HG03135 (cell line): ENCODE measurements at regions not wholly inside any gene's neighbourhood (a gene's known extent, or its start where the extent isn't known, plus 50 kb on each side); places are given as distances from the start of the nearest gene placed in this dataset.

Source experiments
- ATAC-seq: cut with Tn5 transposase; IDR thresholded peaks from one replicate; pipeline ENCODE4 v1.9.1; 2021; ENCODE audit warnings: mild to moderate bottlenecking, moderate library complexity; ENCODE audit not compliant: unreplicated experiment

GRCh38 chr4:23207059-23207458, 514.3 kb downstream of the GBA3 start:
- ATAC-seq = no peak

DNA sequence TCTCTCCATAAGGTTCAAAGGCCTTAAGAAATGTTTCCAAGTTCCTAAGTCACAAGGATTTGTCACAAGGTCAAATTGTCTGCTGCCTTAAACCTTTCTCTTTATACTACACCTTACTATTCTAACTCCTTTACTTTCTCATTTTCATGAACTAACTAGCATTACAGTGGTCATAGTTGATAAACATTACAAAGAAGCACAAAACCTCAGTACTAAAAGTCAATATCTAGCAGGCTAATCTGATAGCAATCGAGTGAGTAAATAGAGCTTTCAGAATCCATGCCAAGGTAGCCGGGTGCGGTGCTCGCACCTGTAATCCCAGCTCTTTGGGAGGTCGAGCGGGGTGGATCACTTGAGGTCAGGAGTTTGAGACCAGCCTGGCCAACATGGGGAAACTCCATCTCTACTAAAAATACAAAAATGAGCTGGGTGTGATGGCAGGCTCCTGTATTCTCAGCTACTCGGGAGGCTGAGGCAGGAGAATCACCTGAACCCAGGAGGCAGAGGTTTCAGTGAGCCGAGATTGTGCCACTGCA, 510.0 kb downstream of the GBA3 start:
- ATAC-seq = no peak

- ATAC-seq = no peak
Measured at GRCh38 chr4:23194751-23195150, 502.0 kb downstream of the GBA3 start.

DNA sequence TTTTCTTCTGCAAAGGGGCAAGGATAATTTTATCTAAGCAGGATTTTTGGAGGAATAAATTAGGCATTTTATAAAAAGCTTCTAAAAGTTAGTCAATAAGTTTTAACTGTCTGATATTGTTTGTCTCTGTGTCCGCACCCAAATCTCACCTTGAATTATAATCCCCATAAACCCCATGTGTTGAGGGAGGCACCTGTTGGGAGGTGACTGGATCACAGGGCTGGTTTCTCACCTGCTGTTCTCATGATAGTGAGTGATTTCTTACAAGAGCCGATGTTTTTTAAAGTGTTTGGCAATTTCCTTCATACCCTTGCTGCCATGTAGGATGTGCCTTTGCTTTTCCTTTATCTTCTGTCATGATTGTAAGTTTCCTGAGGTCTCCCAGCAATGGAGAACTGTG, 481.4 kb downstream of the GBA3 start:
- ATAC-seq = no peak

GRCh38 chr4:23171976-23172375, 479.2 kb downstream of the GBA3 start:
- ATAC-seq = no peak

GRCh38 chr4:23169608-23170311, 477.0 kb downstream of the GBA3 start:
- no peak for ATAC-seq

GRCh38 chr4:23166919-23167318, 474.2 kb downstream of the GBA3 start:
- no peak for ATAC-seq

DNA sequence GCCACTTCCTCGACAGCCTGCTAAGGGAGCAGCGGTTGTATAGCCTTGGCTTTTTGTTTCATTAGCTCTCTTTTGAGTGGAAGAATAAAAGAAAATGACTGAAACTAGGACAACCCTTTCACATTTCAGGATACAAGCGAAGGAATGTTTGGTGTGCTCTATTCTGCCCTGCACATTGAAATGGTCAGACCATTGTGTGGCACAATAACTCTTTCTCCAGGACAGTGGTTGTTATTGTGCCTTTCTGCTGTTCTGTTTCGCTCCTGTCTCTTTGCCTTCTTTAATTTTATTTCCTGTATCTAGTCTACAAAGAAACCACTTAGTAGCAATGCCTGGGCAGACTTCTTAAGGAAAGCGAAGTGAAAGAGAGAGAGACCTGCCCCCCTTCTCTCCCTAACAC, 473.7 kb downstream of the GBA3 start:
- no peak for ATAC-seq

- ATAC-seq = no peak
Measured at GRCh38 chr4:23165669-23166068, 472.9 kb downstream of the GBA3 start.

GRCh38 chr4:23163647-23164436, 471.1 kb downstream of the GBA3 start:
- ATAC-seq = no peak

DNA sequence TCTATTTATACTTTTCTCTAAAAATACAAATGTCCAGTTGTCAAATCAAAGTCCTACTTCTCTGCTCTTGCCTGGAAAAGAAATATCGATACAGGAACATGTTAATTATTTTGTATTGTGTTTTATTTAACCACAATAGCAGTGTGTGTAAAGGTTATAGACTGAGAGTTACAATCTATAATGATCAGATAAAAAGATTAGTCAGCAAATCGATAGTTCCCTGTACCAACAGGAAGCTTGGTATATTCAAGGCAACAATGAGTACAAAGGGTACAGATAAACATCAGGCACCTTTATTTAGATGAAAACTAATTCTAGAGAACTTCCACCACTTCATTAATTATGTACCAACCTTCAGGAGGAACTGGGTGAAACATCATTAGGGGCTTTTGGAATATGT, 469.5 kb downstream of the GBA3 start:
- no peak for ATAC-seq

DNA sequence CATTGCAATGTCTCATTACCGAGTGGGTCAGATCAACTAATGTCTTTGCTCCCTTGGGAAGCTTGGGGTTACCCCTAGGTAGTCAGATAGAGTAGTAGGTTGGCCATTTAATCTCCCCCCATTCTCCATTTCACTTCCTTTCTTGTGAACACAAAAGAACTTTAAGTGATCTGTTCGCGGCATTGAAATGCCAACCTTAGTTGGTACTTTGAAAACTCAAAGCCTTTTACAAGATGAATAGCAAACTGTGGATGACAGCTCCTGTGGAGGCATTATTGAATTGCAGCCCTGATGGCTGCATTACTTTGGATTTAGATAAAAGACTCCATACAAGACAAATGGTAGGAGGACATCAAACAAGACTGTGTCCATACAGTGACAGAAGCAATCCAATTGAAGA, 469.1 kb downstream of the GBA3 start:
- ATAC-seq = no peak

- no peak for ATAC-seq
Measured at GRCh38 chr4:23153076-23153475, 460.3 kb downstream of the GBA3 start.

GRCh38 chr4:23149815-23150214, 457.1 kb downstream of the GBA3 start:
- no peak for ATAC-seq

- ATAC-seq = no peak
Measured at GRCh38 chr4:23144707-23145106, 452.0 kb downstream of the GBA3 start.

DNA sequence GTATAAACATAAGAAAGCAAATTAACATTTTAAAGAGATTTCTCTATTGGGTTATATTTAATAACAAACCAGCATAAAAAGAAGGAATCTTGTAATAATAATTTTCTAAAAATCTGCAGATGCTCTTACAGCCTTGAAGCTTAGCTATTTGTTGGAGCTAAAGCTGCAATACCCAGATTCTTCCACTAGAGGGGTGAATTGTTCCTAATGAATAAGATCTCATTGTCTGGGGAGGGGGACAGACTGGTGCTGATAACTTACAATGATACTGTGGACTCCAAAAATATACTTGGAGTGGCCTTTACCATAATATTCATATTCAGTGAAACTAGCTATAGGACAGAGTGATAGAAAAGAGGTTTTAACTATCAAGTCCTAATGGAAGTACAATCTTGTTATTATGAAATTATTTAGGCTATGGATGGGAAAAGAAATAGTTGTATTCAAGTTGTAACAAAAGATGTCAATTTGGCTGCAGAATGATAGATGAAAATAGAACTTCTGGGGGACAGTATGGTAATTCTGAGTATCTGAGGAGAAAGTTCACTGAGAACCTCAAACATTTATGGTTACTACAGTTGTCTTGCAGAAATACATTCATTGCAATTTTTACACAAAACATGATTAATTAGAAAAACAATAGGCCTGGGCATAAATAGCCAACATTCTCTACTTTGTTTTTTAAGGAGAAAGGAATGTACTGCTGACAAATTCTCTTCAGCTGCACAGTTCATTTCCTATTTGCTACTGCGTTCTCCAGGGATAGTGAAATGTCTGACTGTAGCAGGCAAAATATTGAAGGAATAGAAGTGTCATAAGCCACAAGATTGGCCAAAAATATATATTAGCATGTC, 443.3 kb downstream of the GBA3 start:
- no peak for ATAC-seq

DNA sequence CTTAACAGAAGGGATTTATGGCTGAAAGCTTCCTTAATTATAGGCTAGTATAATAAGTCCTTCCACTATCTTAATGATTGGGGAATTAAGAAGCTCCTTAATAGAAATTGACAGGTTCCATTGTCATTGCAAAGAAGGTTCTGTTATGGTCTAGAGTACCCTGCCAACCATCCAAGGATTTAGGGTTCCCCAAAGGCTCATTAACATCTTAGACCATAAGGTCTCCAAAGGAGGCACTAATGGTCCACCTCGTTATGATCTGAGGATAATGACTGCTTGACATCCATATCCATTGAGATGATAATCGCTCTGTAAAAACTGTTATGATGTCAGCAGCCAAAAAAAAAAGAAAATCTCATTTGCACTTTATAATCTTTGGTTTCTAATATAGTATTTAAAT, 441.6 kb downstream of the GBA3 start:
- no peak for ATAC-seq

DNA sequence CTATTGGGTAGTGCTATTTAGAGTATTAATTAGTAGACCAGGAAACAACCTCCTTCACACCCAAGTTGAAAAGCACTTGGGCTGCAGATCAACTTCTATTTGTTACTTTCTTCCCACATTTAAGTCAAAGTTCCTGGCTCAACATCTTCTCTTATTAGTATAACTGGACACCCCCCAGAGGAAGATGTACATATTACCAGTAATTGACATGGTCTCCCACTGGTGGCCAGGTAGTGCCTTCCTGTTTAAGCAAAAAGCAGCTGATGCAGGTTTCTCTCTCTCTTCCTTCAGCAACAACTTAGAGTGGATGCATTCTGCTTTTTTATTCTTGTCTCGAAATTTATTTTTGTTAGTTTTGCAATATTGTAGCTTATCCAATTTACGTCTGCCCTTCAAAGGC, 438.1 kb downstream of the GBA3 start:
- no peak for ATAC-seq

- no peak for ATAC-seq
Measured at GRCh38 chr4:23125118-23125517, 432.4 kb downstream of the GBA3 start.

DNA sequence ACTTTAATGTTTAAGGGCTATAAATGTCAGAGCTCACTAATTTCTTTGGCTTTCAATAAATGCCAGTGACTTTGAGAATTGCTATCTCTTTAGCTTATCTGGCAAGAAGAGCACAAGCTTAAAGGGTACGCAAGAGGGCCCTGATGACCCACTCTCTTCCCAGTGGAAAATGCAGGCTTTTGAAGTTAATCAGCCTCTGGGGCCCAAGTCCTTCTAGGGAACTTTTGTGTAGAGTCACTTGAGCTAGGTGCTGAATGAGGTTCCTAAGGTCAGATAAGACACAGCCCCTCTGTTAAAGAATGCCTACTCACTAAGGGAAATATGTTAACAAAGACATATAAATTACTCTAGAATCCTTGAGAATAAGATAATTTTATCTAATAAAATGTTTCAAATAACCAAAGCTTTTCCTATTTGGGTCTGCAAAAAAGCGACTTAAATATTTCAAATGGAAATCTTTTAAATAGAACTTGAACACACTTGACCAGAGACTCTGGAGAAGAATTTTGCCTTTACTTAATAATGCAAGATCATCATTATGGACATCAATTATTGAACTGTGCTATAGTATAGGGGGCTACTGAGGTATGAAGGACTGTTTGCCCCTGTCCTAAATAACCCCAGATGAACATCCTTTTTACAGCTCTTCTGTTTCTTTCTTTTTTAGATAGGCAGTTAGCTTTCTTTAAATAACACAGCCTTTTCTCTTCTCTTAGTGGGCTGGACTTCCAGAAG, 430.1 kb downstream of the GBA3 start:
- ATAC-seq = no peak

- no peak for ATAC-seq
Measured at GRCh38 chr4:23120374-23120773, 427.6 kb downstream of the GBA3 start.
